ENCODE measurements at regions not wholly inside any gene's neighbourhood (a gene's known extent, or its start where the extent isn't known, plus 50 kb on each side); places are given as distances from the start of the nearest gene placed in this dataset.

DNA sequence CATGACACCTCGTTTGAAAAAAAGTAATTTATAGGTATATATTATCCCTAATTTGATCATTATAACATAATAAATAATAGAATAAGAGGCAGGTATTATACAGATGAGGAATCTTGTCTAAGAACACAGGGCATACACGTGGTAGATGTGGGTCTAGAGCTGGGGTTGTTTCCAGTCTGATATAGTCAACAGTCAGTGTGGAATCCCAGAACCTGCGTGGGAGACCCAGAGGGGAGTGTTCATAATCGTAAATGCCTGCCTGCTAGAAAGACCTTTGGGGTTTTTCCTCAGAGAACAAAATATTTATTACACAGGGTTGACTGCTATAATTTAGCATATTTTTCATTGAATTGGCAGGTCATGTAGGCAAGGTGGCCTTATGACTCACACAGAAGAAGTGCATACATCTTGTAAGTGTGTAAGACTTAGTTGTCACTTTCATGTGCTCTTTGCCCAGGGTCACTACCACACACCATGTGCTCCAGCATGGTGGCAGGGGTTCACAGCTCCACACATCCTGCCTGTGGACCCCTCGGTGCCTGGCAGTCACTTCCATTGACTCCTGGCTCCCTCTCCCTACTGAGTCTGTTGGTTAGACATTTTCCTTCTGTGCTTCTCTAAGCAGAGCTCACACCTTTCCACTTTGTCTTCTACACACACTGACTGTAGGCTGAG lies 94.9 kb upstream of the IKZF1 start:
- no peak for DNase-seq (ENCODE audit: low read depth)

DNA sequence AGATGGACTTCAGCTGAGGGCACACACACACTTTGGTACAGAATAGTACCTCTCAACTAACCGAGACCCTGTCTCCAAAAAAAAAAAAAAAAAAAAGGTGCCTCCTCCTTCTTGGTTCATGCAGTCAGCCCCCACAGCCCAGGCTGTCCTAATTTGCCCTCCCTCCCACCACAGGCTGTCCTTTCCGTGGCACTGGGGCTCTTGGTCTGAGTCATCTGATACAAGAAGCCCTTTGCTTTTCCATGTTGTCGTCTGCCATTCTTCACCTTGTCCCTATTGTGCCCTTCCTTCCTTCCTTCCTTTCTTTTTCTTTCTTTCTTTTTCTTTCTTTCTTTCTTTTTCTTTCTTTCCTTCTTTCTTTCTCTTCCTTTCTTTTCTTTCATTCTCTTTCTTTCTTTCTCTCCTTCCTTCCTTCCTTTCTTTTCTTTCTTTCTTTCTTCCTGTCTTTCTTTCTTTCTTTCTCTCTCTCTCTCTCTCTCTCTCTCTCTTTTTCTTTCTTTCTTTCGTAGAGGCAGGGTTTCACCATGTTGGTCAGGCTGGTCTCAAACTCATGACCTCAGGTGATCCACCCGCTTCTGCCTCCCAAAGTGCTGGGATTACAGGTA lies 96.0 kb upstream of the IKZF1 start:
- no peak for DNase-seq (ENCODE audit: low read depth)

DNA sequence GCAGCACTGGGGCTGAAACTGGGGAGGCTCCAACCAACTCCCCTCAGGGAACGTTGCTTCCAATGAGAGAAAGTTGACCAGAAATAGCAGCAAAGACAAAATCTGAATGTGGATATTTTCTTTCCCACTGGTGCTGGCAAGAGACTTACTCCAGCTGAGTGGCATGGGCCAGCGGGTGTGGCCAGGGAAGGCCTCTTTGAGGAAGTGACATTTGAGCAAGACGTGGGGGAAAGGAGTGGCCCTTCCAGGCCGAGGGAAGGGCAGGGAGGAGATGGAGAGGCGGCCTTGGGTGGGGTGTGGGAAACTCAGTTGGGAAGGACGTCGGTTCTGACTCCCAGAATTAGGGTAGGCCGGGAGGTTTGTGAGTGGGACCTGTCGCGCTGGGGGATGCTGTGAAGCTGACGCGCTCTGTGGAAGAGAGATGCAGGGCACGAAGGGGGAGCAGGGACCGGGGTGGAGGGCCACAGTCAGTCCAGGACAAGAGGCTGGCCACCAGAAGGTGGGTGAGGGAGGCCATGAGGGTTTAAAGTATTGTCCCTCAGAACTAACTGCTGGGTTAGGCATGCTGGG lies 96.7 kb upstream of the IKZF1 start:
- no peak for DNase-seq (ENCODE audit: low read depth)

DNA sequence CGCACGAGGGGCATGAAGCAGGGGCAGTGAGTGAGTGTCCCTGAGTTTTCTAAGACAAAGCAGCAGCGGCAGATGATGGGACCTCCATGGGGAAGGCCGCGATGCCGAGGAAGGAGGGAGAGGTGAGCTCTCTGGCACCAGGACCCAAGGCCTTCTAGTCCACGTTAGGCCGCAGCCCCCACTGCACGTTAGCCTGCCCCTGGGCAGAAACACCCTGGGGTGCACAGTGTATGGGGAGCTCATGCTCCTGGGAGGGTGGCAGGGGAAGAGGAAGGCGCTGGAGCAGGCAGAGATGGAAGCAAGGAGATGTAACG lies 97.3 kb upstream of the IKZF1 start:
- DNase-seq (ENCODE audit: low read depth), result no peak

DNA sequence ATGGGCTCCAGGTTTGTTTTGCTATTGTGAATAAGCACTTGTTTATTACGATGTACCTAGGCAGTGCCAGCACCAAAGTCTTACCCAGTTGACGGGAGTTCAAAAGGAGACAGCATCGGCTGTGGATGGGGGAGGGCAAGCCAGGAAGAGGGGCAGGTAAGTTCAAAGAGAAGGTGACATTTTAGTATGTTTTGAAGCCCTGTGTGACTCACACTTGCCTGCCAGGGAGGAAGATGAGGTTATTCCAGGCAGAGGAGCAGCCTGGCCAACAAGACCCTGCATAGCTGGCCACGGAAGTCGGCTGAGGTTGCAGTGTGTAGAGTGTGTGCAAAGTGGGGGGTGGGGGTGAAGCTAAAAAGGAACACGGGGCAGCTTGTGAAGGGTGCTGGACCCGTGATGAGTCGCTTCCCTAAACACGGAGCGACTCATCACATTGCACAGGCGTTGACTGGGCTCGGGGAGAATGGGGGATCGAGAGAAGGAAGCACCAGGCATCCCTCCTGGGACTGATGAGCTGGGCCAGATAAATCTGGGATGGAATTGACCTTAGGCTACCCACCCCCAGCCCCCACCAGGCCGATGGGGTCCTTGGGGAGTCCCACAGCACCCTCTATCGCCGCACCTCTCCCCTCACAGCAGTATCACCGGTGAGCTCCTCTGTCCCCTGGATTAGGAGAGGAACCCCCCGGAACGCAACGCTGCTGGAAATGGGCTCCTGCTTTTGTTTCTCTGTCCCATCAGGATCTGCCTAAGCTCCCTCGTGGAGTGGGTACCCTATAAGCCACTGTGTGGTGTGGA lies 97.9 kb upstream of the IKZF1 start:
- peak; percentile 47 for DNase-seq (ENCODE audit: low read depth)

DNA sequence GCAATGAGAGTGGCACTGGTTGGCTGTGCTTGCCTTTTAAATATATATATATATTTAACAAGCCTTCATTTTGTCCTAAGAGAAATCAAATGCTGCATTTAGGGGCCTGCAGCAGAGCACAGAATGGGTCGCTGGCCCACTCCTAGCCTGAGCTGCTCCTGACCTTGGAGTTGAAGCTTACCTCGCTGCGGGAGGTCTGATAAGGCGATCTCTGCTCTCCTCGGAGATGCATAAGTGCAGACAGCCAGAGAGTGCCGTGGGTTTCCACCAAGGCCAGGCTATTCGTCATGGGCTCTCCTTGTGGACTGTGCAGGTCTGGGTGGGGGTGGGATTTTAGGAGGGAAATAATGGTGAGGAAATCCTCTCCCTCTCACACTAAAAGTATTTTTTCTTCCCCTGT lies 99.5 kb upstream of the IKZF1 start:
- DNase-seq (ENCODE audit: low read depth), result no peak

DNA sequence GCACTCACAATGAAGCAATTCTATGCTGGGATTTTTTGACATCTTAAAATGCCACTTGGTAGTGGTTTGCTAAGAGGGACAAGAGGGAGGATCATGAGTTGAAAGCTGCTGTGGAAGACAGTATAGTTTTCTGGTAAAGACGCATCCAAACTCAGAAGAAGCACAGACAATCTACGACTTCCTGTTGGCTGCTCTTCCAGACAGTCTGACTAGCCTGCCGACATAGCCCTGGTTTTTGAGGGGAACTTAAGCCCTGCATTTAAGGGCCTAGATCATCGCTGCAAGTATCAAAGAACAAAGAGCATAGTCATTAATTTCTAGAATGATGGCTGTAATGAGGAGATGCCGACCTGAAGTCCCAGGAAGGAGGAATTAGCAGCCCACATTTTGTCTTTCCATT lies 99.9 kb upstream of the IKZF1 start:
- no peak for DNase-seq (ENCODE audit: low read depth)

DNA sequence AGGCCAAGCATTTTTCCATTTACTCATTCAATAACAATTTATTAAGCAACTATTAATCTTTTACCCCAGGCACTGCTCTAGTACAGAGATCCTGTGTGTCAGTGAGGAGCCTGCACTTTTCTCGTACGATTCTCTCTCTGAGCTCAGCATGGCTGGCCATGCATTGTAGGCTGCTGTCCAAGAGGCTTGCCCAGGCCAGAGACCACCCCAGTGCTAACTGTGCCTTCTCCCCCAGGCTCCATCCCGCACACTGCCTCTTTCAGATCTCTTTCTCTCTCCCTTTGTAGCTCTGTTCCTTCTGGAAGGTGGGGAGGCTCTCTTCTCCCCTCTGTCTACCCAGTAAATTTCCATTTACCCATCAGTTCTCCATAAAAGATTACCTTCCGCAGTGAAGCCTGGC lies 101.0 kb upstream of the IKZF1 start:
- DNase-seq (ENCODE audit: low read depth), result no peak

DNA sequence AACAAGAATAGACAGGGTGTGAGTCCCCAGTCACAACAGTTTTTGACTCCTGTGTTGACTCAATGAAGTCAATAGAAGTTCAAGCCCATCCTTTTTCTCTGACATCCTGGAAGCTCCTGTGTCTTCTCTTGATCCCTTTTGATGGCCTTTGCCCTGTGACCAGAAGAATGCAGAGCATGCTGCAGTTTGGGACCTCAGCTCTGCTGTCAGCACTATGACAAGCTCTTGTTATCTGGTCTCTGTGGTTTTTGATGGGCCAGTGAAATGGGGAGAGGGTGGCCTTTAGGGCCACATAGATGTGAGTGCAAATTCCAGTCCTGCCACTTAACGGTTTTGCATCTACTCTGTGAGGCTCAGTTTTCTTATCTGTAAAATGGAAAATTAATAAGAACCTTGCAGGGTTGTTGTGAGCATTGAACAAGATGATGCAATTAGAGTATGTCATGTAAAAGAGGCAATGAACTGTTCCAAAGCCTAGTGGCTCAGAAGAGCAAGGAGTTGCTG lies 102.4 kb upstream of the IKZF1 start:
- DNase-seq (ENCODE audit: low read depth), result no peak

DNA sequence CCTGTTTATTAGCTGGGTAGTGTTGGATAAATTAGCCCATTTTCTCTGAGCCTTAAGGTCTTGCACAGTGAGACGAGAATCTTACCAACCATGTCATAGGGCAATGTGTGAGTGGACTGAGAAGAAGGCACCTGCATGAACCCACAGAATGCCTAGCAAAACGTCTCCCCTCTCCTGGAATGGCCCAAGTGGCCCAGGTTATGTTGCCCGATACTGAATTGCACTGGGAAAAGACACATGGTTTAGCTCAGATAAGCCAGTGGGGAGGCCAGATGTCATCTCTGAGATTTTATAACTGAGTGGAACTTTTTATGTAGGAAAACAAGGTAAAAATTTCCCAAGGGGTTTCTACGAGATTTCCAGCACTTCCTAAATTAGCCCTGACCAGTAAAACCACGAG lies 104.7 kb upstream of the IKZF1 start:
- no peak for DNase-seq (ENCODE audit: low read depth)

DNA sequence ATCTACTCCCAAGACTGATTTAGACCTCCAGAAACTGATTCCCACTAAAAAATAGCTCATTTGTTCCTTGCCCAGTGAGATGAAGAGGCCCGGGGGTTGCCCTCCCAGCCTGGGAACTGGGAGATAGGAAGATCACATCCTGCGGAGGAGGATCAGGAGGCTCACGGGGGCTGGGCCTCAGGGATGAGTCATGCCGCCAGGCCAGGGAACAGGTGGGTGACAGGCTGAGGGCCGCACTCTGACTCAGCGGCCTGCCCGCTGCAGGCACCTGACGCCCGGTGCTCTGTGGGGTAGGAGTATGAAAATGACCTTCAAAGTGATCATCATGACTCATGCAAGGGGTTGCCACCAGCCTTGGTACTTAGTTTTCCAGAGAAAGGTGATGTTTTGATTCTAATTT lies 104.5 kb upstream of the ZPBP start:
- peak; percentile 50 for DNase-seq (ENCODE audit: low read depth)

DNA sequence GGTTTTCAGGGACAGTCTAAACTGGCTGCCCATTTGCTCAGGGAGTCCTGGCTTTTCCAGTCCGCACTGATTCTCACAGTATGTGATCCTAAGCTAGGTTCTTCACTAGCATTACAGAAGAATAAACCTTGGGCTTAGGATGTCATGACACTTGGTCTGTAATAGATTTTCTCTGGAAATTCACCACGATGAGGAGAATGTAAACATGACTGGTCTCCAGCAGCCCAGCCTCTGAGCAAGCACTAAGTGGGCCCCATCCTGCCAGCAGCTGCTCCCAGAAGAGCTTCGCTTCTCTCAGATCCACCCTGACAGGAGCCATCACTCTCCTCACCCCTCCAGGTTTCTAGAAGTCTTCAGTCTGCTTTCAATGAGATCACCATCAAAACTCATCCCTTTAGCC lies 103.7 kb upstream of the ZPBP start:
- no peak for DNase-seq (ENCODE audit: low read depth)

DNA sequence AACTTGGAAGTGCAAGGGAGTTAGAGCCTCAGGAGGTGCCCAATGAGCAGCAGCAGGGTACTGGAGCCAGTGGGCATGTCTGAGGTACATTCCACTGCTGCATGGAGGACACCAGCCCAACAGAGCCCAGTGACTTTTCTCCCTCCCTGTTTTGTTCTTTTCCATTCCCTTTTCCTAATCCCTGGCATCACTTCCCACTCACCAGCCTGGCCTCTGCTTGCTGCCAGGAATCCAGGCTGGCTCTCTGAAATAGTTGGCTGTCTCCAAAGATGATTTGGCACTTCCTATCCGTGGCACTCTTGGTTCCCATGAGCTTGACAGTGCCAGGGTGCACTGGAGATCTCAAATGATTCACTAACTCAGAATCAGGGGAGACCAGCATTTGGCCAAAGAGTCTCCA lies 97.7 kb upstream of the ZPBP start:
- DNase-seq (ENCODE audit: low read depth), result no peak

DNA sequence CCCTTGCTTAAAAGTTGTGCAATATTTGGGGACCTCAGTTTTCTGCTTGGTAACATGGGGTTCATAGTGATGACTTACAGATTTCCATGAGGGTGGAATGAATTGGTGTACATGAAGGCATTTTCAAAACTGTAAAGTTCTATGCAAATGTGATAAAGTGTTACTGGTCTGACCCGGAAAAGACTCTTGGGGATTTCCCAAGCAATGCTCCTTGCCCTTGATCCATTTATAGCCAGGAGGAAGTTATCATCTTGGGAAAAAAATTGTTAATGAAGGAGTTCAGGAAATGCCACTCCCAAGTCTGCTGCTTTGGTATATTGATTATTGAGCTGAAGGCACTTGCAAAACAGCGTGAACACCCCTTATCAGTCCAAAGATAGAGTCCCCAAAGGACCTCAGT lies 96.3 kb upstream of the ZPBP start:
- no peak for DNase-seq (ENCODE audit: low read depth)

DNA sequence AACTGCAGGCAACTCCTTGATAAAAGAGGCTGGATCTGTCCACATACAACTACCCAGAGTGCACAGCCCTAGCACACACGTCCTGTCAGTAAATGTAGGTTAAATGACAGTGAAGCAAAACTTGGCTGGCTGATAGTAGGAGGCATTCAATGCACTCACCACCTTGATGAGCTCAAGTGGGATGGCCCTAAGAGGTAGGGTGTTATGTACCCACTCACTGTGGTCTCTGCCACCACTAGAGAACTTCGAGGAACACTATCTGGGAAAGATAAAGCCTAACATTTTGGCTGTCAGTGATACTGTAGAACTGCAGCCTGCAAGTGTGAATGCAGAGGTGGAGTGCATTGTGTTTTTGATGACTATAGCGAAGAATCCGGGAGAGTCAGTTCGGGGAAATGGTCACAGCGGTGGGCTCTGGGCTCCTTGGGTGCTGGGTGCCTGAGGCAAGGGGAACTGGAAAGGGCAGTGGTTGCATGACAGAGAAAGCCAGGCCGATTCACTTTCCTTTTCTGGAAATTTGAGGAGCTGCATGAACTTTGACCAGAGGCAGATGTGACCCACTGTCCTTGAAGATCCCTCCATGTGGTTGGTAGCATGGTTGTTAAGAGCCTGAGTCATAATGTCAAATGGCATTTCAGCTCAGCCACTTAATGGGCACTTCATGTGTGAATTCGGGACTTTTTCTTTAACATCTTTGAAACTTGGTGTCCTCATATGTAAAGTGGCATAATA lies 93.1 kb upstream of the ZPBP start:
- DNase-seq (ENCODE audit: low read depth), result no peak

DNA sequence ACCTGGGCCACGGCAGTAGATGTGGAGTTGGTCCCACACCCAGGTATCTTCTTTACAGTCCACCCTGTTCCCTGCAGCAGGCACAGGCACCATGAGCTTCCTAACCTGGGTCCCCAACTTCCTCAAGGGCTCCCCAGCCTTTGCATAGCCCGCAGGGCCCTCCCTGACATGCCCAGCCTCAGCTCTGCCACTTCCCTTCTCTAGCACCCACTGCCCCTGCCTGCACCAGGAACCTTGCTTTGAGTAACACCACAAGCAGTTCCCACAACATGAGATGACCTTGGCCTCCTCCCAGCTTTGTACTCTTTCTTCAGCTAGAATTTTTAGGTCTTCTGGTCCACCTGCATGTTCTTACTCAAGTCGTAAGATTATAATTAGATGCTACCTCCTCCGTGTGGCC lies 92.2 kb upstream of the ZPBP start:
- no peak for DNase-seq (ENCODE audit: low read depth)

DNA sequence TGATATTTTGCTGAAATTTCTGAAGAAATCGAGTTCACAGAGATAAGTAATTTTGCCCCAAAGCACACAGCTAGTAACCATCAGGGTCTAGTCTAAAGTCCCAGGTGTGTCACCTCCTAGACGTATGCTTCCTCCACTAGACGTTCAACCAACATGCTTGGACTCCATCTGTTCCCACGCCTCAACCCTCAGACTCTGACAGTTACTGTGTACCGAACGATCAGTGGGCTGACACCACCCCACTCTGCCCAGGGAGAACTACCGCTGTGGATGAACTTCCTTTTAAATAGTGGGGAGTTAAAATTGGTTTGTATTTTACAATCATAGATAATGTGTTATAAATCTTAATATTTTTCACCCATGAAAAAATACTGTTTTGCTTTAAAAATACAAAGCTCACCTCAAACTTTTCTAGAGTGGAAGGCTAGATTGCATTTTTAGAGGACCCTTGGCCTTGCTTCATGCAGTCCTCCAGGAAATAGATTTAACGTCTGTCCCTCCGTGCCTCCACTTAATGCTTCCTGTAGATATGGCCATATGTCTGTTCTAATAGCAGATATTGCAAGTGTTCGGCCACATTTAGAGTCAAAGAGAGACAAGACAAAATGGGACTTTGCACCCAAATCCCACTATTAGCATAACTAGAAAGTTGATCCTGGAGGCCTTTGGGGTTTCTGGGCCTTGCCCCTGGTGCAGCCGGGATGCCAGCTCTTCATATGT lies 91.4 kb upstream of the ZPBP start:
- no peak for DNase-seq (ENCODE audit: low read depth)

DNA sequence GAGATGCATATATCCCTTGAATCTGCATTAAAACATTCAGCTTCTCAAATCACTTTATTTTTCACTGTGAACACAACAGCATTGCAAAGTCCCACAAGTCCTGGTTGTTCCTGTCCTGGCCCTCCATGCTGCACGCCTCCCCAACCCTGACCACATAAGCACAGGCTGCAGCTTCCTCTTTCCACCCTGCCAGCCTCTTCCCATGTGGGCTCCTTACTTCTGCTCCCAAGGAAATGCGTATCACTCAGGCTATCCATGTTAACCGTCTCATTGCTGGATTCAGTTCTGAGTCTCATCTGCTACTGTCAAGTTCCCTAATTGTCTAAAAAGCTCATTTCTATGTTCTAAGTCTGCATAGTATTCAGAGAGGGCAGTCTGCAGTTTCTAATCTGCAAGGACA lies 89.7 kb upstream of the ZPBP start:
- no peak for DNase-seq (ENCODE audit: low read depth)

DNA sequence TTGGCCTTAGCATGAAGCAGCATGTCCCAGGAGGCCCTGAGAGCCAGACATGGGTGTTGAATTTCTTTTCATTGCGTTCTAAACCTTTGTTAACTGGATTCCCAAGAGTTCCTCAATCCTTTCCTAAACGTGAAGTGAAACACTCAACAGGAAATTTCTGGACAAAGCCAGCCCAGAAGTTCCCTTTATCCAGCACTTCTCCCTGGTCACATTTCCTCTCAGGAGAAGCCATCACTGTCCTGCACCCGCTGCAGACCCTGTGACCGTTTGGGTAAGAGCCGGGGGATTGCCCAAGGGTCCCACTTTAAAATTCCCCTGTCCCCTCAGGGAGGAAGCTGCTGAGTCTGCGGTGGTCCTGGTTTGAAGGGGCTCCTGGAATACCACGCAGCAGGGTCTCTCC lies 88.0 kb upstream of the ZPBP start:
- no peak for DNase-seq (ENCODE audit: low read depth)

DNA sequence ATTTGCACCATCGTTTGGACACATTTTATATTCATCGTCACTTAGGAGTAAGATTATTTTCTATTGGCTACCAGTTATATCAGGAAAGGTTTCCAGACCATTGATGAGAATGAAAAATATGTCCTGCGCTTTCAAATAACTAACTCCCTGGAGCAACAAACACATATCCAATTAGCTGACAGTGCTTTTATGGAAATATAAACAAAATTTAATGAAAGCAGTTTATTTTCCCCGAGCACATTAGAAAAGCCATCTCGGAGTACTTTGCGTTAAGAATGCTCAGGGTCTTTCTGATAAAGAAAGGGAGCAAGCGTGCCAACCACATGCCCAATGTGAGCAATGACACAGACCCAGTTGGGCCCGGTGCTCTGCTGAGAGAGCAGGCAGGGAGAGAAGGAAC lies 85.1 kb upstream of the ZPBP start:
- no peak for DNase-seq (ENCODE audit: low read depth)

DNA sequence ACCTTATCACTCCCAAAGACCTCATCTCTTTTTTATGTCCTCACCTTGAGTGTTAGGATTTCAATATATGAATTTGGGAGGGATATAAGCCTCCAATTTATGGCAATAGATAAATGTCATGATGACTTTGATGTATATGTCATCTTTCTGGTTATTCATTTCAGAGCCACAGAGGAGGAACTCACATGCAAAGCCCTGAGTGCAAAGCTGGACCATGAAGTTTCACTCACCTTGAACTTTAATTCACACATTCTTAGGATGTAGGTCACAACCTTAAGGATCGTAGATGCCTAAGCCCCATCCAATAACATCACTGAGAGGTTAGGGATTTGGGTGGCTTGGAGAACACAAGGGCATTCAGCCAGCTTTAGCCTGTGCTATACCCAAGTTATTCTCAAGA lies 81.9 kb upstream of the ZPBP start:
- DNase-seq (ENCODE audit: low read depth), result no peak
